GM21619 (cell line): ENCODE measurements at regions not wholly inside any gene's neighbourhood (a gene's known extent, or its start where the extent isn't known, plus 50 kb on each side); places are given as distances from the start of the nearest gene placed in this dataset.
"Not testable (repeated sequence)": the region's sequence is repeated elsewhere in the genome, so short reads cannot be mapped to it uniquely, and the experiment has no call there.

ENCODE experiments used
- ATAC-seq: cut with Tn5 transposase; IDR thresholded peaks from one replicate; pipeline ENCODE4 v1.9.1; 2021; ENCODE audit not compliant: unreplicated experiment

DNA sequence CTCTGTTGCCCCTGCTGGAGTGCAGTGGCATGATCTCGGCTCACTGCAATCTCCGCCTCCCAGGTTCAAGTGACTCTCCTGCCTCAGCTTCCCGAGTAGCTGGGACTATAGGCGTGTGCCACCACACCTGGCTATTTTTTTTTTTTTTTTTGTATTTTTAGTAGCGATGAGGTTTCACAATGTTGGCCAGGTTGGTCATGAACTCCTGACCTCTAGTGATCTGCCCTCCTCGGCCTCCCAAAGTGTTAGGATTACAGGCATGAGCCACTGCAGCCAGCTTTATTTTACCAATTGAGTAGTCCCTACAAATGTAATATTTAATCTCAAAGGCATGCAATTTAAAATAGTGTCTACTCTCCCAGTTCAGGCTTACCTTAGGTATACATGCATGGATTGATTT lies 1487.2 kb upstream of the WWC1 start:
- not testable (repeated sequence) for ATAC-seq

DNA sequence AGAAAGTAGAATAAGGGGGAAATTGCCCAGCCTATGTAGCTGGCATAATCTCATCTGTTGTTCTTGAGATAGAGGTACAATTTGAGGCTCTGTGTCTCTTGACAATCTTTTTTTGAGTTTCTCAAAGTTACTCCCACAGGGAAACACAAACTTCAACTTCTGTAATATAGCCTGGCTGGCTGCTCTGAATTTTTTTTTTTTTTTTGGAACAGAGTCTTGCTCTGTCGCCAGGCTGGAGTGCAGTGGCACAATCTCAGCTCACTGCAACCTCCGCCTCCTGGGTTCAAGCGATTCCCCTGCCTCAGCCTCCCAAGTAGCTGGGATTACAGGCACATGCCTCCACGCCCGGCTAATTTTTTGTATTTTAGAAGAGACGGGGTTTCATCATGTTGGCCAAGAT lies 1486.8 kb upstream of the WWC1 start:
- ATAC-seq = not testable (repeated sequence)

DNA sequence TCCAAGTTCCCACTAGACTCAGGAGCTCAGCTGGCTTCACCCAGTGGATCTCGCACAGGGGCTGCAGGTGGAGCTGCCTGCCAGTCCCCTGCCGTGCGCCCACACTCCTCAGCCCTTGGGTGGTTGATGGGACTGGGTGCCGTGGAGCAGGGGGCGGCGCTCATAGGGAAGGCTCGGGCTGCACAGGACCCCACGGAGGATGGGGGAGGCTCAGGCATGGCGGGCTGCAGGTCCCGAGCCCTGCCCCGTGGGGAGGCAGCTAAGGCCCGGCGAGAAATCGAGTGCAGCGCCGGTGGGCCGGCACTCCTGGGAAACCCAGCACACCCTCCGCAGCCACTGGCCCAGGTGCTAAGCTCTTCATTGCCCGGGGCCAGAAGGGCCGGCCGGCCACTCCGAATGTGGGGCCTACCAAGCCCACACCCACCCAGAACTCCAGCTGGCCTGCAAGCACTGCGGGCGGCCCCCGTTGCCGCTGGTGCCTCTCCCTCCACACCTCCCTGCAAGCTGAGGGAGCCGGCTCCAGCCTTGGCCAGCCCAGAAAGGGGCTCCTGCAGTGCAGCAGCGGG lies 1481.3 kb upstream of the WWC1 start:
- ATAC-seq = not testable (repeated sequence)

GRCh38 chr5:166810721-166811120 lies 1480.7 kb upstream of the WWC1 start:
- ATAC-seq = no peak

DNA sequence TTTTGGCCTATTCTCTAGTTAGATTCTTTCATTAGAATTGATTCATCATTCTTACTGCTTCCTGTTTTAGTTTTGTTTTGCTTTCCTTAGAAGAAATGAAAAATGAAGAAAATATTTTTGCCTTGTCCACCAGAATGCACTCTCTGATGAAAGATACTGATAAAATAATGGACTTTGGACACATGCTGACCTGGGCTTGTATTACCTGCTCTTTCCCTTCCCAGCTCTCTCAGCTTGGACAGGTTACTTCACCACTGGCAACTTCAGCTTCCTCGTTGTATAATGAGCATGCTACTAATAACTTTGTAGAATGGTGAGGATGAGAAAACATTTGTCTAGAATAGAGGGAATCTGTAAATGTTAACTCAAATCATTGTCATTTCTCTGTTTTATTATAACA lies 1468.1 kb upstream of the WWC1 start:
- ATAC-seq = no peak

GRCh38 chr5:166834246-166834645 lies 1457.2 kb upstream of the WWC1 start:
- no peak for ATAC-seq

- no peak for ATAC-seq
Measured at GRCh38 chr5:166845044-166845443, 1446.4 kb upstream of the WWC1 start.

GRCh38 chr5:166856791-166857190 lies 1434.7 kb upstream of the WWC1 start:
- no peak for ATAC-seq

DNA sequence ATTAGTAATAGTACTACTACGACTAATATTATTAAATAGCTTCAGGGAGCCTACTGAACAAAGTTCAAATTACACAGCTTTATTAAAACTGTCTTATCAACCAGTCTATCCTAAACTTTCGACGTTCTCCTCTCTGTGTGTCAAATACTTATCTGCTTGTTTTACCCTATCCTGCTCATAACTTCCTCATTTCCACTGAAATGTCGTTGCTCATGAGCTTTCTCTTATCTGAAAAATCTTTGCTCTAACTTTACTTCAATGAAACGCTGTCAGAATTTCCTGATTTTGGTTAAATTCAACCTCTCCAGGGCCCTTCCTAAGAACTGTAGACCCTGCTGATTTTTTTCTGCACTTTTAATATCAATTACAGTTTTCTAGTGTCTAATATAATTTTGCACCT lies 1431.0 kb upstream of the WWC1 start:
- ATAC-seq = no peak

DNA sequence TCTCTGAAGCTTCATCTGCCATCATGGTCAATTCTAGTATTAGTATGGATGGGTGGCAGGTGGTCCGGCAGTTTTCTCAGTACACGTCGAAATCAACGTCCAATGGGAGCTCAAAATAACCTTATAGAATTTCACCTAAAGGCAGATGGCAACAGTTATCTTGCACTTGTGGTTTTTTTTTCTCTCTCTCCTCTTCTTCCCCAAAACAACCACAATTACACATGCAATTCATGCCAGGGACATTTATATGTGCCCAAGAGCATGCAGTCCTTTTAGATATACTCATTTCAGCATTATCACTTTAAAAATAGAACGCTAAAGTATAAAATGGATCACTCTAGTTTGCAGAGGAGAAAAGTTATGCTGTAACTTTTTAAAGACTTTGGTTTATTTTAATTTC lies 1428.9 kb upstream of the WWC1 start:
- ATAC-seq = no peak

DNA sequence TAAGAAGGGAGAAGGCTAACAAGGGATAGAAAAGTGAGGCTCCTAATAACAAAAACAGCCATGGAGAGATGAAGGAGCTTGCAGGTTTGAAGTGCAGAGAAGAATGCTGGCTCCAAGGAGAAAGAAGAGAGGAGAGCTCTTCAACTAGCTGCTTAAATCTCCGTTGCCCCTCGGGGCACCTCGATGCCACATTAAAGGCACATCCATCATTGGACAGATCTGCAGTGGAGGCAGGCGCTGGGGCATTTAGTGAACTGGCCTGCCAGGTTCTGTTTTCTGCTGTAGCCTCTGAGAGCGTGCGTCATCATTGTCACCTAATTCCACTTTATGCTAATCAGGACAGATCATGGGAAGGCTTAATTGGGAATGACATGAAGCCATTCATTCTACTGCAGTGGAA lies 1426.2 kb upstream of the WWC1 start:
- no peak for ATAC-seq

DNA sequence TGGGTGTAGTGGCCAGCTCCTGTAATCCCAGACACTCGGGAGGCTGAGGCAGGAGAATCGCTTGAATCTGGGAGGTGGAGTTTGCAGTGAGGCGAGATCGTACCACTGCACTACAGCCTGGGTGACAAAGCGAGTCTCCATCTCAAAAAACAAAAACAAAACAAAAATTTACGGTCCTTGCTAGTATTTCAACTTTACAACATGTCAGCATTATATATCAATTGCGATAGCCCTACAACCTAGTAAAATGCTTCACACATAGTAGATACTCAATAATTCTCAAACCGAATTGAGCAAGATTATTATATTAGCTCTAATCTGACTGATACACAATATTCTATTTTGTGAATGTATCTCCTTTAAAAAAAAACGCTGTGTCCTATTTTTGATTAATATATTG lies 1411.0 kb upstream of the WWC1 start:
- ATAC-seq = no peak

DNA sequence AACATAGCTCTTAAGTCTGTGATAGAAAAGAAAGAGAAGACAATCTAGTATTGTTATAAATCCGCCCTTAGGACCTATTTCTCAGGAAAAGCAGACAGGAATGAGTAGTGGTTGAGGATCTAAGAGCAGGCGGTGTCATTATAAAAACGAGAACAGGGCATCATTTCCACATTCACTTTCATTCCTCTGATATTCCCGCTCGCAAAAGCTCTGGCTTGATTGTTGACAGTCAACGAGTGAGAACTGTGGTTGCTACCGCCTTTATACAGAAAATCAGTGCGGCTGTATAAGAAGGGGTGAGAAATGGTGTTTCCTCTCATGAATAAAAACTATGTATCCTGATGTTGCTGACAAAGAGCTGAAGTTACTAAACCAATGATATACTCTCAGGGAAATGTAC lies 1409.6 kb upstream of the WWC1 start:
- ATAC-seq = no peak

- no peak for ATAC-seq
Measured at GRCh38 chr5:166883016-166883415, 1408.4 kb upstream of the WWC1 start.

- no peak for ATAC-seq
Measured at GRCh38 chr5:166898166-166898565, 1393.3 kb upstream of the WWC1 start.

DNA sequence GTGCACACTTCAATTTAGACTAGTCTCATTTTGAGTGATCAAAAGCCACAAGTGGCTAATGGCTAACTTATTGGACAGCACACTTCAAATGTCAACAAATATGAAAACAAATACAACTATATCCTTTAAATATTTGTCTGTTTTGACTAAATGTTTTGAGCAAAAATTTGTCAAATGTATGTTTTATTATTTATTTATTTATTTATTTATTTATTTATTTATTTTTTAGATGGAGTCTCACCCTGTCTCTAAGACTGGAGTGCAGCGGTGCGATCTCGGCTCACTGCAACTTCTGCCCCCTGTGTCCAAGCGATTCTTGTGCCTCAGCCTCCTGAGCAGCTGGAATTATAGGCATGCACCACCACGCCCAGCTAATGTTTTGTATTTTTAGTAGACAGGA lies 1392.1 kb upstream of the WWC1 start:
- ATAC-seq = no peak

DNA sequence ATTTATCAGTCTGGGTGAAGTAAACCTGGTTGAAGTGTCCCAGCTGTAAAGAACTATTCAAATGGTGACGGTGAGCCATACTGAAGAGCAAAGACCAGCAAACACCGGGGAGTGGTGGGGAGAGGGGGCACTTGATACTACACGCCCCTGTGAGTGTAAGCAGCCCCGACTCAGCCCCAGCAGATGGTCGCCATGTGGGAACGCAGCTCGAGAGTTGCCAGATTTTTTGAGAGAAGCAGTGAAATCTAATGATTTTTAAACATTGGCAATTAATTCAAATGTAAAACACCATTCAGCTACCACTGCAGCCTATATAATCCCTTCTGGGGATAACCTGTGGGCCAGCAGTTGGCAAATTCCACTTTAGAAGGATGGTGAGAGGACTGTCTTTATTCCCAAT lies 1386.9 kb upstream of the WWC1 start:
- no peak for ATAC-seq

GRCh38 chr5:166906991-166907713 lies 1384.3 kb upstream of the WWC1 start:
- ATAC-seq = no peak

GRCh38 chr5:166909040-166909439 lies 1382.4 kb upstream of the WWC1 start:
- no peak for ATAC-seq

DNA sequence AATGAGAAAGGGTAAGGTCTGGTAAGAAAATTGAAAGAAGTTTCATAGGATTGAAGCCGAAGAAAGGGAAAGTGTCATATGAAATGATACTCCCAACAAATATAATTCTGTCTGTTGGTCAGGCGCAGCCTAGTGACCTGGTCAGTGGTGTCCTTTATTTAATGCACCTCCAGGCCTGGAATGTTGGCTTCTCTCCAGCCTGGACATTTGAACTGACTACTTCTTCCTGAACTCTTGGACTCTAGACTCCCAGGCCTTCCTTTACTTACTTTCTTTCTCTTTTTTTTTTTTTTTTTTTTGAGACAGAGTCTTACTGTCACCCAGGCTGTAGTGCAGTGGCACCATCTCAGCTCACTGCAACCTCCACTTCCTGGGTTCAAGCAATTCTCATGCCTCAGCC lies 1381.5 kb upstream of the WWC1 start:
- no peak for ATAC-seq

- ATAC-seq = no peak
Measured at GRCh38 chr5:166910995-166911394, 1380.5 kb upstream of the WWC1 start.

DNA sequence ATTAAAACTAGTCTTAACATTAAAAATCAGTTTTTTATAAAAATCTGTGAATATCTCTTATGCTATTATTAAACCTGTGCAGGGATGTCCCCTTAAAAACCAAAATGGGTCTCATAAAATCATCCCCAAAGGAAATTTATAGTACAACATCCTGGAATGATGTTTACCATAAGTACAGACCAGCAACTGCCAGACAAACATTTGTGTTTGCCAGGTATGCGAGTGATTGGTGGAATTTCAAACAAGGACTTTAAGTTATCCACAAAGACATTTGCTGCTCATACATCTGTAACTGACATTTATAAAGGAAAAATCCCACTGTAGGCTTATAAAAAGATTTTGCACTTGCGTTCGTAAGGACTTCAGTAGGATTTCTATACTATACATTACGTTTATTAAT lies 1375.4 kb upstream of the WWC1 start:
- ATAC-seq = no peak

DNA sequence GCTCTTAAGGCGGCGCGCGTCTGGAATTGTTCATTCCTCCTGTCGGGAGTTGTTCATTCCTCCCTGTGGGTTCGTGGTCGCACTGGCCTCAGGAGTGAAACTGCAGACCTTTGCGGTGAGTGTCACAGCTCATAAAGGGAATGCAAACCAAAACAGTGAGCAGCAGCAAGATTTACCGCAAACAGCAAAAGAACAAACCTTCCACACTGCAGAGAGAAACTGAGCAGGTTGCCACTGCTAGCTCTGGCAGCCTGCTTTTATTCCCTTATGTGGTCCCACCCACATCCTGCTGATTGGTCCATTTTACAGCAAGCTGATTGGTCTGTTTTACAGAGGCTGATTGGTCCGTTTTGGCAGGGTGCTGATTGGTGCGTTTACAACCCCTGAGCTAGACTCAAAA lies 1365.3 kb upstream of the WWC1 start:
- no peak for ATAC-seq
